ENCODE measurements at regions not wholly inside any gene's neighbourhood (a gene's known extent, or its start where the extent isn't known, plus 50 kb on each side); places are given as distances from the start of the nearest gene placed in this dataset.

GRCh38 chr10:89940076-89940475 is 238.7 kb downstream of the KIF20B start:
- no peak for DNase-seq
- intact Hi-C loops (cut with DNase I) = no loop called here
- no peak overlapping the region for H3K27ac ChIP-seq (ENCODE audit: low read depth in 2 of 2, low read length in 2 of 2)
- H3K9ac ChIP-seq (ENCODE audit: low read length in 3 of 3) = no peak overlapping the region
- H3K4me3 ChIP-seq (ENCODE audit: low read length in 3 of 3) = no peak overlapping the region
- FAIRE-seq = no peak
- no peaks in the 10 kb centered on the region for H3K9me3 ChIP-seq (ENCODE audit: control insufficient read depth in 2 of 3, insufficient read depth in 1 of 3, low read length in 3 of 3)
- H3K36me3 ChIP-seq (ENCODE audit: control insufficient read depth in 2 of 3, insufficient read depth in 3 of 3, low read length in 3 of 3) = no peaks in the 10 kb centered on the region
- H3K27me3 ChIP-seq (ENCODE audit: control insufficient read depth, insufficient read depth, low read length) = no peaks in the 10 kb centered on the region
- TF ChIP-seq CTCF (IDR thresholded peaks at IDR 0.05; ENCODE audit: borderline replicate concordance, extremely low read depth, insufficient read depth) = no peak
- H3K4me1 ChIP-seq (ENCODE audit: control insufficient read depth in 2 of 3, insufficient read depth in 2 of 3, low read depth in 1 of 3, low read length in 3 of 3) = no peaks in the 10 kb centered on the region

- H3K36me3 ChIP-seq (ENCODE audit: control insufficient read depth in 2 of 3, insufficient read depth in 3 of 3, low read length in 3 of 3) = no peaks in the 10 kb centered on the region
- DNase-seq = no peak
- no peaks in the 10 kb centered on the region for H3K4me1 ChIP-seq (ENCODE audit: control insufficient read depth in 2 of 3, insufficient read depth in 2 of 3, low read depth in 1 of 3, low read length in 3 of 3)
- H3K27ac ChIP-seq (ENCODE audit: low read depth in 2 of 2, low read length in 2 of 2) = no peak overlapping the region
- no peak overlapping the region for H3K4me3 ChIP-seq (ENCODE audit: low read length in 3 of 3)
- no peak for FAIRE-seq
- no peak for TF ChIP-seq CTCF (IDR thresholded peaks at IDR 0.05; ENCODE audit: borderline replicate concordance, extremely low read depth, insufficient read depth)
- intact Hi-C loops (cut with DNase I) = no loop called here
- H3K27me3 ChIP-seq (ENCODE audit: control insufficient read depth, insufficient read depth, low read length) = no peaks in the 10 kb centered on the region
- no peak overlapping the region for H3K9ac ChIP-seq (ENCODE audit: low read length in 3 of 3)
- H3K9me3 ChIP-seq (ENCODE audit: control insufficient read depth in 2 of 3, insufficient read depth in 1 of 3, low read length in 3 of 3) = no peaks in the 10 kb centered on the region
Measured at GRCh38 chr10:89942217-89942616, 240.8 kb downstream of the KIF20B start.

GRCh38 chr10:89944138-89944537 is 242.7 kb downstream of the KIF20B start:
- Histone ChIP-seq H3K4me3 (ENCODE audit: low read length in 3 of 3) (no peak overlapping the region), H3K9ac (ENCODE audit: low read length in 3 of 3) (no peak overlapping the region), H3K27me3 (ENCODE audit: control insufficient read depth, insufficient read depth, low read length) (no peaks in the 10 kb centered on the region), H3K27ac (ENCODE audit: low read depth in 2 of 2, low read length in 2 of 2) (no peak overlapping the region), H3K9me3 (ENCODE audit: control insufficient read depth in 2 of 3, insufficient read depth in 1 of 3, low read length in 3 of 3) (no peaks in the 10 kb centered on the region), H3K4me1 (ENCODE audit: control insufficient read depth in 2 of 3, insufficient read depth in 2 of 3, low read depth in 1 of 3, low read length in 3 of 3) (no peaks in the 10 kb centered on the region), H3K36me3 (ENCODE audit: control insufficient read depth in 2 of 3, insufficient read depth in 3 of 3, low read length in 3 of 3) (no peaks in the 10 kb centered on the region)
- intact Hi-C loops (cut with DNase I) = no loop called here
- no peak for TF ChIP-seq CTCF (IDR thresholded peaks at IDR 0.05; ENCODE audit: borderline replicate concordance, extremely low read depth, insufficient read depth)
- FAIRE-seq (no peak), DNase-seq (no peak)

- no peak overlapping the region for H3K4me3 ChIP-seq (ENCODE audit: low read length in 3 of 3)
- no peak for DNase-seq
Measured at GRCh38 chr10:89946106-89946505, 244.7 kb downstream of the KIF20B start.

More at GRCh38 chr10:89946106-89946505, 244.7 kb downstream of the KIF20B start:
- intact Hi-C loops (cut with DNase I) = no loop called here
- Histone ChIP-seq H3K27ac (ENCODE audit: low read depth in 2 of 2, low read length in 2 of 2) (no peak overlapping the region), H3K9me3 (ENCODE audit: control insufficient read depth in 2 of 3, insufficient read depth in 1 of 3, low read length in 3 of 3) (no peaks in the 10 kb centered on the region), H3K36me3 (ENCODE audit: control insufficient read depth in 2 of 3, insufficient read depth in 3 of 3, low read length in 3 of 3) (no peaks in the 10 kb centered on the region), H3K9ac (ENCODE audit: low read length in 3 of 3) (no peak overlapping the region), H3K27me3 (ENCODE audit: control insufficient read depth, insufficient read depth, low read length) (no peaks in the 10 kb centered on the region), H3K4me1 (ENCODE audit: control insufficient read depth in 2 of 3, insufficient read depth in 2 of 3, low read depth in 1 of 3, low read length in 3 of 3) (no peaks in the 10 kb centered on the region)
- FAIRE-seq = no peak
- TF ChIP-seq CTCF (IDR thresholded peaks at IDR 0.05; ENCODE audit: borderline replicate concordance, extremely low read depth, insufficient read depth) = no peak

All from kidney (tissue), 13 donors.